A549 (cell line): ENCODE measurements at regions not wholly inside any gene's neighbourhood (a gene's known extent, or its start where the extent isn't known, plus 50 kb on each side); places are given as distances from the start of the nearest gene placed in this dataset.

ENCODE experiments used
- ATAC-seq, 2 experiments: fragments of 200-7000 bp in 1 of 2; fragments of >200 bp in 1 of 2; cut with Nextera tagmentation in 1 of 2; cut with Tn5 transposase in 1 of 2; 3 replicates each; pipeline versions ENCODE4 v1.8.0 to v1.9.1; 2018 to 2020; ENCODE audit warnings: mild to moderate bottlenecking in 1 of 2, moderate library complexity in 1 of 2
- CTCF ChIA-PET: fragments of 300-600 bp; sonication (Branson Sonifier 250); formaldehyde crosslinking; extraction: SDS; loops from one replicate; lab custom pipeline; 2021; ENCODE audit warnings: antibody characterized with exemption, inconsistent platforms; lab: Yijun Ruan, JAX
- POLR2A ChIA-PET: fragments of 350-600 bp; formaldehyde crosslinking; extraction: SDS; loops from one replicate; lab custom pipeline; 2021; ENCODE audit warnings: antibody characterized with exemption, inconsistent platforms; lab: Yijun Ruan, JAX
- DNase-seq, 2 experiments: peaks; one replicate each; pipeline versions ENCODE4 v3.0.0 to v3.0.0-alpha.2; 2011 to 2016; ENCODE audit warnings: low read depth in 1 of 2, low spot score in 1 of 2
- FAIRE-seq: peaks from 2 replicates; lab custom pipeline; 2011; peaks lifted over from hg19 to GRCh38; lab: Jason Lieb, UNC
- H3K27ac ChIP-seq, 2 experiments: fragments of >200 bp; sonication (Bioruptor Twin); formaldehyde crosslinking; 3 replicates each; pipeline ENCODE4 v1.5.1; 2016 to 2017
- H3K4me1 ChIP-seq: fragments of >200 bp; sonication (Bioruptor Twin); formaldehyde crosslinking; 3 replicates; pipeline ENCODE4 v1.6.1; 2016
- H3K4me2 ChIP-seq: fragments of >200 bp; sonication (Bioruptor Twin); formaldehyde crosslinking; 3 replicates; pipeline ENCODE4 v1.6.1; 2016
- H3K4me3 ChIP-seq: fragments of >200 bp; sonication (Bioruptor Twin); formaldehyde crosslinking; 3 replicates; pipeline ENCODE4 v1.5.1; 2016
- H3K9me3 ChIP-seq: fragments of >200 bp; sonication (Bioruptor Twin); formaldehyde crosslinking; 3 replicates; pipeline ENCODE4 v1.6.1; 2016
- BHLHE40 ChIP-seq: IDR thresholded peaks from 2 replicates; pipeline ENCODE4 v1.6.1; 2012; ENCODE audit warnings: low read depth, low read length, inconsistent platforms
- CEBPB ChIP-seq, 2 experiments: fragments of >200 bp in 1 of 2; sonication (Bioruptor Twin) in 1 of 2; formaldehyde crosslinking in 1 of 2; IDR thresholded peaks; 2 replicates each; pipeline ENCODE4 v1.6.1; 2012 to 2016
- EHMT2 ChIP-seq: fragments of 200-600 bp; sonication (generic); IDR thresholded peaks from 2 replicates; pipeline ENCODE4 v1.6.1; 2016; ENCODE audit warnings: antibody characterized with exemption, low read depth, mild to moderate bottlenecking, moderate library complexity
- FOSB ChIP-seq: fragments of 250-450 bp; sonication (Bioruptor Pico); IDR thresholded peaks from 2 replicates; pipeline ENCODE4 v1.5.0; 2020; ENCODE audit warnings: mild to moderate bottlenecking, moderate library complexity
- FOSL2 ChIP-seq, 2 experiments: fragments of 450-650 bp in 1 of 2; fragments of >200 bp in 1 of 2; sonication (Bioruptor Twin) in 1 of 2; formaldehyde crosslinking; IDR thresholded peaks; 2 replicates each; pipeline versions ENCODE4 v1.5.0 to v1.6.1; 2016 to 2020; ENCODE audit warnings: mild to moderate bottlenecking in 1 of 2, moderate library complexity in 1 of 2
- HES2 ChIP-seq: fragments of >200 bp; sonication (Bioruptor Twin); formaldehyde crosslinking; IDR thresholded peaks from 2 replicates; pipeline ENCODE4 v1.6.1; 2016
- HMGXB4 ChIP-seq: fragments of 250-450 bp; sonication (Bioruptor Pico); IDR thresholded peaks from 2 replicates; pipeline ENCODE4 v1.5.0; 2021; ENCODE audit warnings: mild to moderate bottlenecking, moderate library complexity, borderline replicate concordance
- HOXA7 ChIP-seq: fragments of 250-450 bp; sonication (Bioruptor Pico); IDR thresholded peaks from 2 replicates; pipeline ENCODE4 v1.5.0; 2020; ENCODE audit warnings: mild to moderate bottlenecking, moderate library complexity
- HOXB13 ChIP-seq: fragments of 250-450 bp; sonication (Bioruptor Pico); IDR thresholded peaks from 2 replicates; pipeline ENCODE4 v1.5.0; 2020; ENCODE audit warnings: low read depth, mild to moderate bottlenecking, moderate library complexity
- HOXB5 ChIP-seq: fragments of 250-450 bp; sonication (Bioruptor Pico); IDR thresholded peaks from 2 replicates; pipeline ENCODE4 v1.5.0; 2020; ENCODE audit warnings: mild to moderate bottlenecking, moderate library complexity
- JUN ChIP-seq, 2 experiments: fragments of >200 bp; sonication (Bioruptor Twin); formaldehyde crosslinking; IDR thresholded peaks; 2 replicates in 1 of 2; 3 replicates in 1 of 2; pipeline ENCODE4 v1.6.1; 2016 to 2017
- KDM1A ChIP-seq: fragments of 200-600 bp; sonication (generic); IDR thresholded peaks from 2 replicates; pipeline ENCODE4 v1.6.1; 2016; ENCODE audit warnings: low read depth, mild to moderate bottlenecking
- MAX ChIP-seq: IDR thresholded peaks from 2 replicates; pipeline ENCODE4 v1.6.1; 2012
- NPAS2 ChIP-seq: fragments of 250-450 bp; sonication (Bioruptor Pico); IDR thresholded peaks from 2 replicates; pipeline ENCODE4 v1.8.0; 2022; ENCODE audit warnings: mild to moderate bottlenecking, moderate library complexity, borderline replicate concordance
- NR3C1 ChIP-seq: fragments of >200 bp; sonication (Bioruptor Twin); formaldehyde crosslinking; IDR thresholded peaks from 3 replicates; pipeline ENCODE4 v1.6.1; 2017
- POLR2A ChIP-seq: IDR thresholded peaks from 2 replicates; pipeline ENCODE4 v1.6.1; 2012; ENCODE audit warnings: mild to moderate bottlenecking, low read length
- RCOR1 ChIP-seq: fragments of 150-350 bp; IDR thresholded peaks from 2 replicates; pipeline ENCODE4 v1.6.1; 2014; ENCODE audit warnings: antibody characterized with exemption, low read length, low read depth
- REST ChIP-seq: fragments of 200-600 bp; sonication (generic); IDR thresholded peaks from 2 replicates; pipeline ENCODE4 v1.6.1; 2016; ENCODE audit warnings: antibody characterized with exemption, mild to moderate bottlenecking, moderate library complexity
- RNF2 ChIP-seq: fragments of 200-600 bp; sonication (generic); IDR thresholded peaks from 2 replicates; pipeline ENCODE4 v1.6.1; 2016; ENCODE audit warnings: low read depth, mild to moderate bottlenecking, antibody characterized with exemption, moderate library complexity, borderline replicate concordance
- SREBF2 ChIP-seq: fragments of 450-650 bp; IDR thresholded peaks from 2 replicates; pipeline ENCODE4 v1.6.1; 2014; ENCODE audit warnings: mild to moderate bottlenecking, moderate library complexity
- TP53 ChIP-seq: fragments of 250-450 bp; sonication (Bioruptor Pico); IDR thresholded peaks from 2 replicates; pipeline ENCODE4 v1.5.0; 2021; ENCODE audit warnings: mild to moderate bottlenecking, moderate library complexity
- USF2 ChIP-seq: fragments of 450-650 bp; IDR thresholded peaks from 2 replicates; pipeline ENCODE4 v1.6.1; 2014; ENCODE audit warnings: antibody characterized with exemption
- WGBS: methylation state at CpG from one replicate; pipeline ENCODE4 v1.1.6; 2017; ENCODE audit errors: missing lambda C conversion rate; 5-methylcytosine and 5-hydroxymethylcytosine counted together

GRCh38 chr4:112775801-112776200 is 138.9 kb downstream of the LARP7 start:
- WGBS: 88% methylated on average over 7 of the region's 7 CpGs
- FAIRE-seq (no peak), ATAC-seq (no peak), DNase-seq (no peak)
- no peaks in the 10 kb centered on the region for H3K4me1 ChIP-seq
- no peak for TF ChIP-seq TP53 (CRISPR knock-in tag)
- TF ChIP-seq HOXA7 (CRISPR knock-in tag): no peak
- no peak for TF ChIP-seq HOXB13 (CRISPR knock-in tag)
- no peak for TF ChIP-seq HOXB5 (CRISPR knock-in tag)
- no peak for TF ChIP-seq SREBF2
- no peak for TF ChIP-seq FOSB (CRISPR knock-in tag)
- TF ChIP-seq USF2: no peak
- no peak for TF ChIP-seq JUN (IDR thresholded peaks at IDR 0.05)
- TF ChIP-seq CEBPB (IDR thresholded peaks at IDR 0.05): no peak
- no peak for TF ChIP-seq RNF2
- no peak for TF ChIP-seq POLR2A
- TF ChIP-seq FOSL2 (IDR thresholded peaks at IDR 0.05): no peak
- TF ChIP-seq FOSL2 (CRISPR knock-in tag; IDR thresholded peaks at IDR 0.05): no peak
- TF ChIP-seq HMGXB4 (CRISPR knock-in tag): no peak
- TF ChIP-seq RCOR1: no peak
- TF ChIP-seq EHMT2: no peak
- no peak for TF ChIP-seq HES2
- no peak for TF ChIP-seq NPAS2
- TF ChIP-seq NR3C1: no peak
- no peak for TF ChIP-seq BHLHE40
- H3K9me3 ChIP-seq: no peaks in the 10 kb centered on the region
- CTCF ChIA-PET: interaction anchor here (1.0 to 1.9 kb wide), 3 partner anchors 9 to 316 kb away, joined by 3 to 7 read pairs (median 4); no protein-coding TSS in a partner anchor
- no peak overlapping the region for H3K4me3 ChIP-seq
- POLR2A ChIA-PET: no interaction called here
- no peak overlapping the region for H3K4me2 ChIP-seq
- H3K27ac ChIP-seq: no peak overlapping the region

- ChIA-PET POLR2A (no interaction called here), CTCF (interaction anchor here (1.0 to 1.9 kb wide), 3 partner anchors 10 to 317 kb away, joined by 3 to 7 read pairs (median 4); no protein-coding TSS in a partner anchor)
- 88% methylated on average over 1 of the region's 1 CpG for WGBS
- H3K4me3 ChIP-seq: no peak overlapping the region
- H3K27ac ChIP-seq: no peak overlapping the region
- no peaks in the 10 kb centered on the region for H3K4me1 ChIP-seq
- H3K9me3 ChIP-seq: no peaks in the 10 kb centered on the region
- ATAC-seq (no peak), DNase-seq (no peak), FAIRE-seq (no peak)
- no peak overlapping the region for H3K4me2 ChIP-seq
- no peak for TF ChIP-seq KDM1A
- TF ChIP-seq REST: no peak
- no peak for TF ChIP-seq MAX
These were observed 139.6 kb downstream of the LARP7 start for GRCh38 chr4:112776535-112776934.
